Left ventricle myocardium inferior (tissue), 1 donor: ENCODE measurements at regions not wholly inside any gene's neighbourhood (a gene's known extent, or its start where the extent isn't known, plus 50 kb on each side); places are given as distances from the start of the nearest gene placed in this dataset.

ENCODE experiments used
- DNase-seq: peaks from one replicate; pipeline ENCODE4 v3.0.0-alpha.2; 2020
- H3K27ac ChIP-seq: fragments of 200-600 bp; replicated peaks from 2 replicates; pipeline ENCODE4 v1.8.0; 2021
- H3K27me3 ChIP-seq: fragments of 200-600 bp; 2 replicates; pipeline ENCODE4 v1.8.0; 2021; ENCODE audit warnings: low read depth
- H3K36me3 ChIP-seq: fragments of 200-600 bp; 2 replicates; pipeline ENCODE4 v1.8.0; 2021
- H3K4me1 ChIP-seq: fragments of 200-600 bp; 2 replicates; pipeline ENCODE4 v1.8.0; 2021
- H3K4me3 ChIP-seq: fragments of 200-600 bp; 2 replicates; pipeline ENCODE4 v1.8.0; 2021; ENCODE audit warnings: mild to moderate bottlenecking, moderate library complexity
- H3K9me3 ChIP-seq: fragments of 200-600 bp; replicated peaks from 2 replicates; pipeline ENCODE4 v1.8.0; 2021
- CTCF ChIP-seq: fragments of 200-600 bp; IDR thresholded peaks from 2 replicates; pipeline ENCODE4 v1.8.0; 2021; ENCODE audit warnings: antibody characterized with exemption, mild to moderate bottlenecking, borderline replicate concordance
- intact Hi-C: fragments of 100-400 bp; cut with micrococcal nuclease; formaldehyde crosslinking; loops from one replicate; pipeline ENCODE4 v1.11.0; 2022
- donor health status: DM: no; HTN: yes; CAD: no; lungs with severe emphysema.

- DNase-seq, result no peak
- Histone ChIP-seq H3K4me1 (no peaks in the 10 kb centered on the region), H3K27ac (no peak overlapping the region), H3K27me3 (peaks cover 3% of the 10 kb centered on the region), H3K36me3 (no peaks in the 10 kb centered on the region), H3K4me3 (no peak overlapping the region), H3K9me3 (peaks cover 14% of the 10 kb centered on the region)
- intact Hi-C loops, result no loop called here
- TF ChIP-seq CTCF, result no peak
These were observed 260.8 kb upstream of the RRP15 start for GRCh38 chr1:218024211-218024720.

GRCh38 chr1:218025454-218025853 lies 259.6 kb upstream of the RRP15 start:
- Histone ChIP-seq H3K4me1 (no peaks in the 10 kb centered on the region), H3K27ac (no peak overlapping the region), H3K9me3 (peaks cover 13% of the 10 kb centered on the region), H3K4me3 (no peak overlapping the region), H3K27me3 (peaks cover 3% of the 10 kb centered on the region), H3K36me3 (no peaks in the 10 kb centered on the region)
- TF ChIP-seq CTCF, result no peak
- no peak for DNase-seq
- intact Hi-C loops, result no loop called here

- no peaks in the 10 kb centered on the region for H3K4me1 ChIP-seq
These were observed 257.9 kb upstream of the RRP15 start for GRCh38 chr1:218027152-218027551.

GRCh38 chr1:218030846-218031245 lies 254.2 kb upstream of the RRP15 start:
- intact Hi-C loops, result no loop called here
- Histone ChIP-seq H3K4me3 (no peak overlapping the region), H3K27ac (no peak overlapping the region), H3K4me1 (no peaks in the 10 kb centered on the region), H3K9me3 (no peaks in the 10 kb centered on the region), H3K27me3 (peaks cover 3% of the 10 kb centered on the region), H3K36me3 (no peaks in the 10 kb centered on the region)
- TF ChIP-seq CTCF, result no peak
- DNase-seq, result no peak

More at GRCh38 chr1:218027152-218027551, 257.9 kb upstream of the RRP15 start:
- Histone ChIP-seq H3K9me3 (no peaks in the 10 kb centered on the region), H3K4me3 (no peak overlapping the region), H3K36me3 (no peaks in the 10 kb centered on the region), H3K27me3 (peaks cover 3% of the 10 kb centered on the region), H3K27ac (no peak overlapping the region)
- intact Hi-C loops, result no loop called here
- TF ChIP-seq CTCF, result no peak
- no peak for DNase-seq

GRCh38 chr1:218031901-218032300 lies 253.2 kb upstream of the RRP15 start:
- H3K36me3 ChIP-seq, result no peaks in the 10 kb centered on the region
- H3K9me3 ChIP-seq, result no peaks in the 10 kb centered on the region
- peak overlapping the region; percentile 41 for H3K4me3 ChIP-seq
- DNase-seq, result no peak
- H3K27ac ChIP-seq, result no peak overlapping the region
- intact Hi-C loops, result no loop called here
- no peak for TF ChIP-seq CTCF
- H3K27me3 ChIP-seq, result peaks cover 3% of the 10 kb centered on the region
- H3K4me1 ChIP-seq, result no peaks in the 10 kb centered on the region
